Kidney epithelial cell (primary cell): ENCODE measurements at regions not wholly inside any gene's neighbourhood (a gene's known extent, or its start where the extent isn't known, plus 50 kb on each side); places are given as distances from the start of the nearest gene placed in this dataset.

Experiments used
- DNase-seq: peaks from one replicate; pipeline ENCODE4 v3.0.0-alpha.2; 2010; ENCODE audit warnings: low read depth
- H3K27me3 ChIP-seq: 2 replicates; pipeline ENCODE4 v1.6.0; 2011; ENCODE audit warnings: low read length; ENCODE audit not compliant: control insufficient read depth, insufficient read depth
- H3K36me3 ChIP-seq: 2 replicates; pipeline ENCODE4 v1.5.1; 2011; ENCODE audit warnings: low read length; ENCODE audit not compliant: control insufficient read depth, insufficient read depth
- H3K4me3 ChIP-seq: 2 replicates; pipeline ENCODE4 v1.5.1; 2011; ENCODE audit warnings: low read depth, mild to moderate bottlenecking, control low read depth, low read length
- TF ChIP-seq, protein P1 (sequence below): IDR thresholded peaks from 2 replicates; pipeline ENCODE4 v1.5.1; 2011; ENCODE audit warnings: mild to moderate bottlenecking, moderate library complexity, low read length, control low read depth, inconsistent platforms; ENCODE audit not compliant: insufficient read depth, poor library complexity, severe bottlenecking

DNA sequence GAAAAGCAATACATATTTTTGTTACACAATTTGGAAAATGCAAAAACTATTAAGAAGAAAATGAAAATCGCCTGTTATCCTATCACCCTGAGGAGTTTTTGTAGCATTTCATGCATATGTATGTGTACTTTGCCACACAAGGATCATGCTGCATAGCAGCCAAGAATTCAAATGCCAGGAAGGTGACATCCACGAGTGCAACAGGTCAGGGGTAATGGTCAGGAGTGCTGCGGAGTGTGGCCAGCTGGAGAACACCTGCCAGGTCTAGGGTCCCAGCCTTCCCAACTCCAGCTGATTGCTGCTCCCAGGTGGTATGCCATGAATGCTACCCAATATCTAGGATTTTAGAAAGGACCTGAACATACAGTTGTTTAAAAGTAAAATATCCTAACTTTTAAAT lies 617.1 kb downstream of the PRELID2 start:
- Histone ChIP-seq H3K27me3 (no peaks in the 10 kb centered on the region), H3K4me3 (no peak overlapping the region), H3K36me3 (no peaks in the 10 kb centered on the region)
- DNase-seq: no peak
- TF ChIP-seq, protein P1, sequence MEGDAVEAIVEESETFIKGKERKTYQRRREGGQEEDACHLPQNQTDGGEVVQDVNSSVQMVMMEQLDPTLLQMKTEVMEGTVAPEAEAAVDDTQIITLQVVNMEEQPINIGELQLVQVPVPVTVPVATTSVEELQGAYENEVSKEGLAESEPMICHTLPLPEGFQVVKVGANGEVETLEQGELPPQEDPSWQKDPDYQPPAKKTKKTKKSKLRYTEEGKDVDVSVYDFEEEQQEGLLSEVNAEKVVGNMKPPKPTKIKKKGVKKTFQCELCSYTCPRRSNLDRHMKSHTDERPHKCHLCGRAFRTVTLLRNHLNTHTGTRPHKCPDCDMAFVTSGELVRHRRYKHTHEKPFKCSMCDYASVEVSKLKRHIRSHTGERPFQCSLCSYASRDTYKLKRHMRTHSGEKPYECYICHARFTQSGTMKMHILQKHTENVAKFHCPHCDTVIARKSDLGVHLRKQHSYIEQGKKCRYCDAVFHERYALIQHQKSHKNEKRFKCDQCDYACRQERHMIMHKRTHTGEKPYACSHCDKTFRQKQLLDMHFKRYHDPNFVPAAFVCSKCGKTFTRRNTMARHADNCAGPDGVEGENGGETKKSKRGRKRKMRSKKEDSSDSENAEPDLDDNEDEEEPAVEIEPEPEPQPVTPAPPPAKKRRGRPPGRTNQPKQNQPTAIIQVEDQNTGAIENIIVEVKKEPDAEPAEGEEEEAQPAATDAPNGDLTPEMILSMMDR: no peak

DNA sequence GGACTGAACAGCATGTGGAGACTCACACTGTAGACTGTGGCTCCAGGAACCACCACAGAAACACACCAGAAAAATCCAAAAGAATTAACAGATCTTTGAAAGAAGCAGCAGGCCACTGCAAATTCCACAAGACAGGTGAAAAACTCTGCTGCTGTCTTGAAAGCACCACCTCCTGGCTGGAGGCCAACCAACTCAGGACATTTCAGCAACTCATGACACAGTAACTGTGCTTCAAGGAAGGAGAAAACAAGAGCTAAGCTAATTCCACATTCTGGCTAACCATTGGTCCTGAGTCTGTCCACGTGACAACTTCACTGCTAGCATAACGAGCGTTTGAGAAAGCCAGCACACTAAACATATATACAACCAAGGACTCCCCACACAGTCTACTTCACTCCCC lies 625.1 kb downstream of the PRELID2 start:
- Histone ChIP-seq H3K36me3 (no peaks in the 10 kb centered on the region), H3K4me3 (no peak overlapping the region), H3K27me3 (no peaks in the 10 kb centered on the region)
- TF ChIP-seq, protein P1: no peak
- no peak for DNase-seq

DNA sequence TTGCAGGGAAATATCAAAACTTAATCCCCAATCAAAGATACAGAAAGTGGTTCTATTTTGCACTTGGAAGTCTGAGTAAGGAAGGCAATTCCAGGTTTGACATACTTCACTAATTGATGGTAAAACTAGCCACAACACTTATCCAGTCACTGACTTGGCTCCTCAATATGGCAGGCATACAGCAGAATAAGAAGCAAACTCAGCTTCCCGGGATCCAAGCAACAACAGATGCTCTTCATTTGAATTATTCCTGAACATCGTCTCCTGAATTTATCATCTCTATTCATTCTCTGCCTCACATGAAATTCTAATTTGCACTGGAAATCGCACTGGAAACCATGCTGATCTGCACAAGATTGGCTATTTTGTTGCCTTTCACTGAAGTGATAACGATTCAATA lies 629.6 kb downstream of the PRELID2 start:
- Histone ChIP-seq H3K27me3 (no peaks in the 10 kb centered on the region), H3K4me3 (no peak overlapping the region), H3K36me3 (no peaks in the 10 kb centered on the region)
- TF ChIP-seq, protein P1: no peak
- no peak for DNase-seq

DNA sequence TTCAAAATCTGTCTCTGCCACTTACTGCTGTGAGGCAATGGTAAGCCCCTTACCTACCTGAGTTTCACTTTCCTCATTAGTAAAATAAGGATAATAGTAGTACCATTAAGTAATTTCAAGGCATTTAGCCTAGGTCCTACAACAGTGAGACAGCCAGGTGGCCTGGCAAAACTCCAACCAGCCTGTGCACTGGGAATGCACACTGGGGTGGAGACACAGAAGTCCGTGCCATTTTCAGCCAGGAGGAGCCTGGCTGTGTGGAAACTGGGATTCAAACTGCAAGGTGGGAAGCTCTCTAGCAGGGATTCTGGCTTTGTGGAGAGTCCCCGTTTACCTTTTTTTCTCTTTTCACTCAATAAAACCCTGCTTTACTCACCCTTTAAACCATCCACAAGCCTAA lies 630.4 kb downstream of the PRELID2 start:
- Histone ChIP-seq H3K27me3 (no peaks in the 10 kb centered on the region), H3K36me3 (no peaks in the 10 kb centered on the region), H3K4me3 (no peak overlapping the region)
- TF ChIP-seq, protein P1: no peak
- no peak for DNase-seq

DNA sequence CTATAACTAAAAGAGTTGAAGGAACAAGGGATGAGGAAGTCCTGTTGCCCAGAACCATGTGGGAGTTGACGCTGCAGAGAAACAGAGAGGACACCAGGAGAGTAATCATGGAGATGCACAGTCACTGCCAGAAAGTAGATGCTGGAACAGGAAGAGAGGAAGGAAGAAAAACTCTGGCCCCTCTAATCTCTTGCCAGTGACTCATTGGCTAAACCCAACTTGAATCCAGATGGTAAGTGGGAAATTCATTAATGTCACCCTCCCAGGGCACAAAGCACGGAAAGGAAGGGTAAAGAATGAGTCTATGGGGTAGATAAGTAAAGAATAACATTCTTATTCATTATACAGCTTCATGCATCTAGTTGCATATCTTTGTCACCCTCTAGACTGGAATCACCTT lies 631.9 kb downstream of the PRELID2 start:
- DNase-seq: no peak
- no peak overlapping the region for H3K4me3 ChIP-seq
- TF ChIP-seq, protein P1: no peak
- no peaks in the 10 kb centered on the region for H3K27me3 ChIP-seq
- no peaks in the 10 kb centered on the region for H3K36me3 ChIP-seq

DNA sequence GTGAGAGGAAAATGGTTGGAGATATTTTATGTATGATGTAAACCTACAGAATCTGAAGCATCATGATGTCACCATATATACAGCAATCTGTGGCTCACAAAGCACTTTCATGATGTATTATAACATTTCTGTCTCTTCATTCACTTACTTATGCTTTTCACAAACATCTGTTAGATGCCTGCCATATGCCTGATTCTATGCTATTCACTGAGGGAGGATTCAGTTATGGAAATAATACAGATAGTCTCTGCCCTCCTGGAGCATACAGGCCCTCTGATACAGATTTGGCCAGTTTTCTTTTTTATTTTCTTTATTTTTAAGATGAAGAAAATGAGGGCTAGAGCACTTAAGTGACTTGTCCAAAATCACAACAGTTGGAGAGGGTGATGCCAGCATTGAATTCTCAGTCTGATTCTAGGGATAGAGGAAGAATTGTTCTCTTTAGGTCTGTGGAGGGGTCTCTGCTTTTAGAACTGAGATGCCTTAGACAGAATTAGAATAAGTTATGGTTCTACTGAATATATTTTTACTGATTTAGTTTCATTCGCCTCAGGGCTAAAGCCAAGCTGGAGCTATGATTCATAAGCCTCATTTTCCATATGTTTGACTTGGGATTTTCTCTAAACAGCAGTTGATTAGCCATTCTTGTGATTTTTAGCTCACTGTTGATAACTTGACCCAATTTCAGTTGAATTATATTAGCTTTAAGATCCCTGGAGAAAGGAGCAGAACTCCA lies 636.4 kb downstream of the PRELID2 start:
- no peak for DNase-seq
- Histone ChIP-seq H3K36me3 (no peaks in the 10 kb centered on the region), H3K27me3 (no peaks in the 10 kb centered on the region), H3K4me3 (no peak overlapping the region)
- TF ChIP-seq, protein P1: no peak
